Ishikawa (cell line): ENCODE measurements at regions not wholly inside any gene's neighbourhood (a gene's known extent, or its start where the extent isn't known, plus 50 kb on each side); places are given as distances from the start of the nearest gene placed in this dataset.

ENCODE experiments used
- EP300 ChIP-seq: IDR thresholded peaks from 2 replicates; pipeline ENCODE4 v1.6.1; 2012; ENCODE audit warnings: borderline replicate concordance
- FOXM1 ChIP-seq: IDR thresholded peaks from 2 replicates; pipeline ENCODE4 v1.6.1; 2012; ENCODE audit warnings: low read depth, borderline replicate concordance
- NFIC ChIP-seq: IDR thresholded peaks from 2 replicates; pipeline ENCODE4 v1.6.1; 2012
- RAD21 ChIP-seq: IDR thresholded peaks from 2 replicates; pipeline ENCODE4 v1.6.1; 2012; ENCODE audit warnings: low read depth
- TAF1 ChIP-seq: IDR thresholded peaks from 2 replicates; pipeline ENCODE4 v1.6.1; 2012; ENCODE audit warnings: low read depth, mild to moderate bottlenecking
- TCF12 ChIP-seq: IDR thresholded peaks from 2 replicates; pipeline ENCODE4 v1.6.1; 2012; ENCODE audit warnings: low read depth
- YY1 ChIP-seq: IDR thresholded peaks from 2 replicates; pipeline ENCODE4 v1.6.1; 2012; ENCODE audit warnings: low read depth
- TF ChIP-seq, protein P1 (sequence below): IDR thresholded peaks from 2 replicates; pipeline ENCODE4 v1.6.1; 2012; ENCODE audit warnings: low read depth, mild to moderate bottlenecking
- TF ChIP-seq, protein P2 (sequence below): IDR thresholded peaks from 2 replicates; pipeline ENCODE4 v1.6.1; 2012

GRCh38 chr16:85314512-85314971 lies 202.3 kb upstream of the CIBAR2 start:
- TF ChIP-seq TCF12 (no peak), RAD21 (no peak), TAF1 (no peak), NFIC (no peak), YY1 (no peak), EP300 (no peak), FOXM1 (no peak)
- TF ChIP-seq, protein P1, sequence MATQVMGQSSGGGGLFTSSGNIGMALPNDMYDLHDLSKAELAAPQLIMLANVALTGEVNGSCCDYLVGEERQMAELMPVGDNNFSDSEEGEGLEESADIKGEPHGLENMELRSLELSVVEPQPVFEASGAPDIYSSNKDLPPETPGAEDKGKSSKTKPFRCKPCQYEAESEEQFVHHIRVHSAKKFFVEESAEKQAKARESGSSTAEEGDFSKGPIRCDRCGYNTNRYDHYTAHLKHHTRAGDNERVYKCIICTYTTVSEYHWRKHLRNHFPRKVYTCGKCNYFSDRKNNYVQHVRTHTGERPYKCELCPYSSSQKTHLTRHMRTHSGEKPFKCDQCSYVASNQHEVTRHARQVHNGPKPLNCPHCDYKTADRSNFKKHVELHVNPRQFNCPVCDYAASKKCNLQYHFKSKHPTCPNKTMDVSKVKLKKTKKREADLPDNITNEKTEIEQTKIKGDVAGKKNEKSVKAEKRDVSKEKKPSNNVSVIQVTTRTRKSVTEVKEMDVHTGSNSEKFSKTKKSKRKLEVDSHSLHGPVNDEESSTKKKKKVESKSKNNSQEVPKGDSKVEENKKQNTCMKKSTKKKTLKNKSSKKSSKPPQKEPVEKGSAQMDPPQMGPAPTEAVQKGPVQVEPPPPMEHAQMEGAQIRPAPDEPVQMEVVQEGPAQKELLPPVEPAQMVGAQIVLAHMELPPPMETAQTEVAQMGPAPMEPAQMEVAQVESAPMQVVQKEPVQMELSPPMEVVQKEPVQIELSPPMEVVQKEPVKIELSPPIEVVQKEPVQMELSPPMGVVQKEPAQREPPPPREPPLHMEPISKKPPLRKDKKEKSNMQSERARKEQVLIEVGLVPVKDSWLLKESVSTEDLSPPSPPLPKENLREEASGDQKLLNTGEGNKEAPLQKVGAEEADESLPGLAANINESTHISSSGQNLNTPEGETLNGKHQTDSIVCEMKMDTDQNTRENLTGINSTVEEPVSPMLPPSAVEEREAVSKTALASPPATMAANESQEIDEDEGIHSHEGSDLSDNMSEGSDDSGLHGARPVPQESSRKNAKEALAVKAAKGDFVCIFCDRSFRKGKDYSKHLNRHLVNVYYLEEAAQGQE = no peak
- TF ChIP-seq, protein P2, sequence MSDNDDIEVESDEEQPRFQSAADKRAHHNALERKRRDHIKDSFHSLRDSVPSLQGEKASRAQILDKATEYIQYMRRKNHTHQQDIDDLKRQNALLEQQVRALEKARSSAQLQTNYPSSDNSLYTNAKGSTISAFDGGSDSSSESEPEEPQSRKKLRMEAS = no peak
